Epithelial cell of proximal tubule (primary cell): ENCODE measurements at regions not wholly inside any gene's neighbourhood (a gene's known extent, or its start where the extent isn't known, plus 50 kb on each side); places are given as distances from the start of the nearest gene placed in this dataset.

Source experiments
- DNase-seq: peaks from one replicate; pipeline ENCODE4 v3.0.0-alpha.2; 2011; ENCODE audit warnings: low read depth
- H3K4me3 ChIP-seq: 2 replicates; pipeline ENCODE4 v1.5.1; 2011; ENCODE audit warnings: low read depth, mild to moderate bottlenecking, low read length
- CTCF ChIP-seq: conservative IDR thresholded peaks from 2 replicates; pipeline ENCODE4 v1.5.1; 2012; ENCODE audit warnings: low read depth, mild to moderate bottlenecking, low read length

- no peak for TF ChIP-seq CTCF
- no peak for DNase-seq
- H3K4me3 ChIP-seq: no peak overlapping the region
Observed at GRCh38 chr18:60120231-60120750, 220.5 kb downstream of the PMAIP1 start.

GRCh38 chr18:60117321-60117720 is 217.5 kb downstream of the PMAIP1 start:
- no peak for TF ChIP-seq CTCF
- no peak for DNase-seq
- no peak overlapping the region for H3K4me3 ChIP-seq

GRCh38 chr18:60113396-60113795 is 213.6 kb downstream of the PMAIP1 start:
- no peak for DNase-seq
- TF ChIP-seq CTCF: no peak
- no peak overlapping the region for H3K4me3 ChIP-seq

GRCh38 chr18:60112369-60112768 is 212.6 kb downstream of the PMAIP1 start:
- no peak for TF ChIP-seq CTCF

GRCh38 chr18:60111525-60111924 is 211.7 kb downstream of the PMAIP1 start:
- no peak overlapping the region for H3K4me3 ChIP-seq
- DNase-seq: no peak
- no peak for TF ChIP-seq CTCF

More at GRCh38 chr18:60112369-60112768, 212.6 kb downstream of the PMAIP1 start:
- no peak overlapping the region for H3K4me3 ChIP-seq
- DNase-seq: no peak

- DNase-seq: no peak
- TF ChIP-seq CTCF: no peak
- H3K4me3 ChIP-seq: no peak overlapping the region
Observed at GRCh38 chr18:60110836-60111235, 211.0 kb downstream of the PMAIP1 start.

- no peak for TF ChIP-seq CTCF
- no peak overlapping the region for H3K4me3 ChIP-seq
- no peak for DNase-seq
Observed at GRCh38 chr18:60100778-60101177, 201.0 kb downstream of the PMAIP1 start.
